ENCODE measurements at regions not wholly inside any gene's neighbourhood (a gene's known extent, or its start where the extent isn't known, plus 50 kb on each side); places are given as distances from the start of the nearest gene placed in this dataset.
"Not testable (repeated sequence)": the region's sequence is repeated elsewhere in the genome, so short reads cannot be mapped to it uniquely, and the experiment has no call there.

DNA sequence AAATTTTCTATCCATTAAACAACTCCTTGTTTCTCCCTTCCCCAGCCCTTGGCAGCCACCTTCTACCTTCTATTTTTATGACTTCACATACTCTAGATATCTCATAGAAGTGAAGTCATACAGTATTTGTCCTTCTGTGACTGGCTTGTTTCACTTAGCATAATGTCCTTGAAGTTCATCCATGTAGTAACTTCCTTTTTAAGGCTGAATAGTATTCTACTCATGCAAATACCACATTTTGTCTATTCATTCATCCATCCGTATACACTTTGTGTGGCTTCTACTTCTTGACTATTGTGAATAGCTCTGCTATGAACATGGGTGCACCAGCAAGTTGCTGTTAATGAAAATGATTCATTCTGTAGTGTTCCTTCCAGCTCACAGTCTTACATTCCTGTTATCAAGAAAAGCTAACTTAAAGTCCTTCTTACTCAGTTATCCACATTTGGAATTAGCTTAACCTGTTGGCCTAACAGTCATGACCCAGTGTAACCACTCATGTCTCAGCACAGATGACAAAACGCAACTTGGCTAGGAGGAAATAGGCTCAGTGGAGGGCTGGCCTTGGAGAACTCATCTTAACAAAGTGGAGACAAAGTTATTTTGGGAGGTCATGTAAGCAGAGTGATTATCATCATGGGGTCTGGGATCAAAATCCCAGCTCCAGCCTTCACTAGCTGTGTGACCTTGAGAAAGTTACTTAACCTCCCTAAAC is 129.7 kb upstream of the MAP3K1 start:
- no peak for DNase-seq

DNA sequence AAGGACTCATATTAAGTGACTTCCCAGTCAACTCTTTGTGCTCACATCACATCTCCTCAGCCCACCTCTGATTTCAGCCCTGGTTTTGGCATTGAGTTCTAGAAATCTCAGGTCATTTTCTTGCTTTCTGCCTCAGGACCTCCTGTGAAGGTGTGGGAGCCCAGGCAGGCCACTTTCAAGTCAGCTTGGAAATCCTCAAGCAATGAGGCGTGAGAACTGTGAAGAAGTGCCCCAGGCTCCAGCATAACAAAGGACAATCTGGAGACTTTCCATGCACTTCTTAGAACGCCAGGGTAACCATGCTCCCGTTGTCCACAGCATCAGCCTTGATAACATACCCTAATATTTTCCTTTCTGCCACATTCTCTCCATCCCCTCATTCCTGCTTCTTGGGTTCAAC is 131.2 kb upstream of the MAP3K1 start:
- no peak for DNase-seq

DNA sequence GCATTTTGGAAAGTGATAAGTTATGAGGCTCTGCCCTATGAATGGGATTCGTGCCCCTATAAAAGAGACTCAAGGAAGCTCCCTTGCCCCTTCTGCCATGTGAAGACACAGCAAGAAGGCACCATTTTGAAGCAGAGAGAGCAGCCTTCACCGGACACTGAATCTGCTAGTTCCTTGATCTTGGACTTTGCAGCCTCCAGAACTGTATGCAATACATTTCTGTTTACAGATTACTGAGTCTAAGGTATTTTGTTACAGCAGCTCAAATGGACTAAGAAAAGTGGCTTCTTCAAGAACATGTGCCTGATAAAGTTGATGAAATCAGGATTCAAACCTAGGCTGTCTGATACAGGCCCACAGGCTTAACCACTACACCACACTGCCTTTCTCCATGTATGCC is 131.6 kb upstream of the MAP3K1 start:
- no peak for DNase-seq

DNA sequence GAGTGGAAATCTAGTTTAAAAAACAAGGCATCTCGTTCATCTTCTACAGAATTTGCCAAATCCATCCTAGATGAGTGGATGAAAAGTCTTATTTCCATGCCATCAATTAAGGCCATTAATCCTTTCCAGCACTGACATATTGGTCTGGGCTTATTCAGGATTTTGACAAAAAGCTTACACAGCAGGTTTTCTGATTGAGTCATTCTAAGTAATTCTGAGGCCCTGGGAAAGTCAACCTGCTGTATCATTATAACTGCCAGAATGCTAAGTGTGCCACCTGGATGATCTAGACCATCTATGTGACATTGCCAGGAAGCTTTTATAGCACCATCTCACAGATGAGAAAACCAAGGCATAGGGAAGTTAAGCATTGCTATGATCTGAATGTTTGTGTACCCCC is 132.1 kb upstream of the MAP3K1 start:
- no peak for DNase-seq

DNA sequence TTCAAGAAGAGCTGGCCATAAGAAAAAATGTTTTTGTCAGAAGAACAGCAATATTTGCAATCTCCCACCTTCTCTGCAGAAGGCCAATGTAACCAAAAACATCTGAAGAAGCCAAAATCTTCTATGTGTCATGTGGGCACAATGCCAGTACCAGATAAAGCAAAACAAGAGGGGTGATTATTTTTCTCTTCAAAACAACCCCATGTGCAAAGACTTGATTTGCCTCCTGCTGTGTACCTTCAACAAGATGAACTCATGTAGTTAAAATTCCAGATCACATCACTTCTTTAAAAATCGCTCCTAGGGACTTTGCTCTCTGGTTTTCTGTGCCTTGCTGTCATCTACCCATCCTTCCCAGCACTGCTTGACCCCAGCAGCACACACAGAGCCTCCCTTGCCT is 134.0 kb upstream of the MAP3K1 start:
- DNase-seq, result no peak

DNA sequence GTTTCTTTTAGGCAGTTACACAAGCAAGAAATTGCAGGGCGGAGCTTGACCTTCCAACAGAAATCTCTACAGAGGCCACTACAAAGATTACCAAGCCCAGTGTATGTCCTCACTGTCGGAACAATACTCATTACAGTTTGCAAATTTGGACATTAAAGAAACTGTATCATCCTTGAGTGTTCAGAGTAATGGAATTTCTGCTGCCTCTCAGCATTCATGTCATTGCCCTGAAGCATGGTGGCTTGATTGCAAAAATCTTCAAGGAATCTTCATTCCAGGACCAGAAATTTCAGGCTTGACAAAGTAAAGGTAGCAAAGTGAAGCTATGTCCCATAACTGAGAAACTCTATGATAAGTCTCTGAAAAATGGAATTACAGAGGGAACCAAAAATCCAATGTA is 134.6 kb upstream of the MAP3K1 start:
- DNase-seq, result no peak

DNA sequence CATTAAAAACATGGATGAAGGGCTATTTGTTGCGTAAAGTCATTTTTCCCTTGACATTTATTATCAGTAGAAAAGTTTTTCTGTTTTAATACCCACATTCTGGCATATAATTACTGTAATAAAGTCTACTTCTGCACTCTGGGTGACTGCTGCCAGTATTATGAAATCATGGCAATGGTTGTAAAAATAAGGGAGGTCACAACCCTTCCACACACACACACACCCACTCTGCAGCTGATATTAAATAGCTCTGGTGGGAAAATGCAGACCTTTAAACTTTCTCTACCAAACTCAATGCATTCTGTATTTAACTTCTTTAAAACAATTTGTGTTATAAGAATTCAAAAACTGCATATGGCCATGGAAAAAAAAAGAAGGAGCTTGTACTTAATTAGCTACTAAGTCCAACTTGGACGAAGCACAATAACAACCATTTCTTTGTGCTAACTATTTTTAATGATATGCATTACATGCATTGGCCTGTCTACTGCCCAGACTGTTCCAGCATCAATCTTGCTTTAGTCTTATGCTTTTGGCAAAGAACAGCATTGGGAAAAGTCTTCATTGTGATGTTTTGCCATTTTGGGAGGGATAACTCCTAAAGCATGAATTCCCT is 137.6 kb upstream of the MAP3K1 start:
- DNase-seq, result no peak

DNA sequence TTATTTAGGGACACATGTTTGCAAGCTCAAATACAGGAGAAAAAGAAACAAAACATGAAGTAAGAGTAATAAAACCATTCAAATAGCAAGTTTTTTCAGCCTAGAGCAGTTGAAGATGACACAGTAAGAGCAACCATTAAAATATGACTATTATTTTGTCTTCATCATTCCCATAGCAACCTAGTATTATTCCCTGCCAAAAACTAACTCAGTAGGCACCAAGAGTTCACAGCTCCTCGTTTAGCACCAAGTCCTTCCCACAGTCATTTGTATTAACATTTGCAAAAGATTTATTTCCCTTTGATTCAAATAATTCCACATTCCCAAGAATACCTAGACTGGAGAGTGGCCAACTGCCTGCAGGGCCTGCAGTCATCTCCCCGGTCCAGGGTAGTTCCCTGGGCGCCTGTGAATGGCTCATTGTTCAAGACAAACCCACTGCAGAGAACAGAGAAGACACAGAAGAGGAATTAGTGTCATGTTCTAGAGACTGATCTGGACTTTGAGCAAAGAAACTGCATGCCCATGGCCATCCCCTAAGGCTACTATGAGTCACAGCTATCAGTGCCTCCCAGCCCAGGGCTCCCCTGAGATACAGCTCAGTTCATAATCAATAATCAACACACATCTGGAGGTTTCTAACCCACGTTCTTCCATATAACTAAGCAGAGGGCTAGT is 139.1 kb upstream of the MAP3K1 start:
- DNase-seq, result no peak

DNA sequence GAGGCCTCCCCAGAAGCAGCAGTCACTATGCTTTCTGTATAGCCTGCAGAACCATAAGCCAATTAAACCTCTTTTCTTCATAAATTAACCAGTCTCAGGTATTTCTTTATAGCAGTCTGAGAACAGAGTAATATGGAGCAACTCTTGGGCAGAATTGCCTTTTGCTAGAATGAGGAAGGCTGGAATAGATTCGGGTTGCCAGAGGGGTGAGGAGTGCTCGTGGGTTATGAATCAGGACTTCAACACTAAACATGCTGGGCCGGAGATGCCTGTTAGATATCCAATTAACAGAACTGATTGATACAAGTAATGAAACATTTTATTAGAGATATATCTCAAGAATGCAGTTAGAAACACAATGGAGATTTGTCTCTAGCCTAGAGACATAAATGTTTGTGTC is 140.9 kb upstream of the MAP3K1 start:
- no peak for DNase-seq

DNA sequence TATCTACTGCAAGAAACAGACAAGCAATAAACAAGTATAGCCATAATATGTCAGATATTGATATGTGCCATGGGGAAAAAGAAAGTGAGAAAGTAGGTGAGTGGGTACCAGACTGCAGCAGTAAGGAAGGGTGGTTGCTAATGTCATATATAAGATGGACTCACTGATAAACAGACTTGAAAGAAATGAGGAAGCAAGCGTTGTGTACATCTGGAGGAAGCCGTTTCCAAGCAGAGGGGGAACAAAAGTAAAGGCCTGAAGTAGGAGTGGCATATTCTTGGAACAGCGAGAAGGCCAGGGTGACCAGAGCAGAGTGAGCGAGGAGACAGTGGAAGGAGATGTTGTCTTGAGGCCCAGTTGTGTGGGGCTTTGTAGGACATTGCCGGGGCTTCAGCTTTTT is 142.2 kb upstream of the MAP3K1 start:
- no peak for DNase-seq

DNA sequence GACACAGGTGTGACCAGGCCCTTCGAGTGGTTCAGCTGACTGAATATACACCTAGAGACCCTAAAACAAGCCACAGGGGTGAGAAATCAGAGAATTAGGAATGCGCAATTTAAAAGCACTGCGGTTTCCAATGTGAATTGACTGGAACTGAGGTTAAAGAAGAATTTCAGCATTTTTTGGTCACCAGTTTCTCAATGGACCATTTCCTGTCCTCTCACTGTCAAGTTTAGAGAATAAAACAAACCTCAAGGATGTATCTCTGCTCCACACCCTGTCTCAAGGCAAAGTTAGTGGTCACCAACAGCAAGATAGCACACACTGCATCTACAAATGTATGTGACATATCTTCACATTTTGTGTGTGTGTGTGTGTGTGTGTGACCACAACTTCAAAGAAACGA is 143.8 kb upstream of the MAP3K1 start:
- DNase-seq, result no peak

DNA sequence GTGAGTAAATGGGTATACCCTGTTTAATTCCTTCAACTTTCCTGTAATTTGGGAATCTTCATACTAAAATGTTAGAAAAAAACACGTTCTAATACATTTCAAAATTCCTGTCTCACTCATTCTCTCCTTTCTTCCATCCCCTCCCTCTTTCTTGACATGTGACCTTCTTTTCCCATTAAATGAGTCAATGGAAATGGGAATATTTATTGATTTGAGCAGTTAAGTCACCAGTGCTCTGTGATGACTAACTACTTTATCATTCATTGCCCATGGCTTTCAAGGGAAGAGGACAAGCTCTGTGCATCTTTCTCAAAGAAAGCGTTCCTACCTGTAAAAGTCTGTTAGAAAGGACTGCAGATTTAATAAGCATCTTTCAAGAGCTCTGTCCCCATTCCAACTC is 144.4 kb upstream of the MAP3K1 start:
- no peak for DNase-seq

DNA sequence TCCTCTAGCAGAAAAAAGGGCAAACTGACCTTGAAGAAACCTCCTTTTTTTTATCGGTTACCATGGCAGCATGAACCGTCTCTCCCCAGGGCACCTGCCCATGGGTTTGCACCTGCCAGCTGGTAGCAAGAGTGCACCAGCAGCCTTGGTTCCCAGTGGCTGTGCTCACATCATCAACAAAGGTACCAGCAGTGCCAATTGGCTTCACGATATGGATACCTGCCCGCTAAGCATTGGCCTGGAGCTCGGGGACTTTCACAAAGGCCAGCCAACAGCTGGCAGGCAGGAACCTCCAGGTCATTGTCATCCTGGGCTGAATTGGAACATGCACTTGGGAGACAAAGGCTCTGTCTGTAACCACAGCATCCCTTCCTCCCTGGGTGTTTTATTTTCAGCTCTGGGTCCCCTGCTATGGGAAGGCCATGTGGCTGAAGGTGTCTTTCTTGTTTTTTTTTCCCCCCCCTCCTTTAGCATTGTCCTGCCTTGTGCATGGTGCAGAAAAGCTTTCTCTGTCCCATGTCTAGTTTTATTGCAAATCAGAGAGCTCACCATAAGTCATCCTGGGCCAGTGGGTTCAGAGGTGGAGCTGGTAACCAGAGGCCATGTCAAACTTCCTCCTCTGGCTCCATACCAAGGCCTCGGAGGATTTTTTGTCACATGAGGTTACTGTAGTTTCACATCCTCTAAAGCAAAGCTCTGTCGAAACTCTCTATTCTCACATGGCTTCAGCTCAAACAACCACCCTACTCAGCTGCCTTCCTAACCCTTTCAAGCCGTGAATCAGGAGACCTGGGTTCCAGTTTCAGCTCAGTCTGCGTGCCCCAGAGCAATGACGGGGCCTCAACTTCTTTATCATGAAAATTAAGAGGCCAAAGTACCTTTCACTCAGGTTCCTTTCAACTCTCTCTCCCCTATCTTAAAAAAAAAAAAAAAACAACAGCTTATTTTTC is 145.5 kb upstream of the MAP3K1 start:
- no peak for DNase-seq

DNA sequence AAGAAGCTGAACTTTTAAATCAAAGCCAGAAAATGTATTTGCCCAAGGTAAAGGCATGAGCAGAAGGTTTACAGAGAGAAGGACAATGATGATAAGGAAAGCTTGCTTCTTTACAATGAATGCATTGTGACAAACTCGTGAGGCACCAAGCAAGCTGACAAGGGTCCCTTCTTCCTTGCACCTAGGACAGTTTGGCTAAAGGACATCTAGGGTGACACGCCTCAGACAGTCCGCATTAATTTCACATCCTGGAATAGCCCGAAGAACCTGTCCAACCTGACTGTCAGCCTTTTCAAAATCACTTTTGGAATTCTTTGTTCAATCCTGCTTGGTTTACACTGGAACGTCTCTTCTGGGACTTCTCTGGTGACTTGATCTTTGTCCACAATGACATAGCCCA is 146.4 kb upstream of the MAP3K1 start:
- no peak for DNase-seq

DNA sequence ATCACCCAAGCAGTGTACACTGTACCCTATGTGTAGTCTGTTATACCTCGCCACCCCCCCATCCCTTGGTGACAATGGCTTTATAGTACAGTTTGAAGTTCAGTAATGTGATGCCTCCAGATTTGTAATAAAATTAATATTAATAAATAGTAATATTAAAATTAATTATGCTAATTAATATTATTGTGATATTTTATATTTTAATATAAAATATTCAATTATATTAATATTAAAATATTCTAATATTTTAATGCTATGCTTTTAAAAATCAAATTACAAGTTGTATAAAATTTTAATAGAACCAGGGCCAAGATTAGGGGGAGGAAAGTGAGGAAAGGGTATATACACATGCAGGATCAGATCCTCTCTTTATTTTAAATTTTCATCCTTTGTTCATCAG is 147.7 kb upstream of the MAP3K1 start:
- no peak for DNase-seq

DNA sequence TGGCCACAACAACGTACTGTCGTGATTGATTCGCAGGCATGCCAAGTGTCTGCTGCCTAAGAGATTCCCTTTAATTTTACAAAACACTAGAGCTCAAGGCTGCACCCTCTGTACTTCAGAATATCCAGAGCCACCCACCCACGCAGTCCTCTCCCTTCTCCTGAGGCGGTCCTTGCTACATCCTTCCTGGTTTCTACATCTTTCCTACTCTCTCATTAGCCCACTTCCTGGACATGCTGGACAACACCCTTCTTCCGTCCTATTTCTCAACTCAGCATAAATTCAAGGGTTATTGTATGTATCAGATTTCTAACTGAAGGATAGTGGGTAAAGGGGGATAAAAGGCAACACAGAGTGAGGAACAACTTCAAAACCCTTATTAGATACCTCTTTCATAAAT is 148.4 kb upstream of the MAP3K1 start:
- no peak for DNase-seq

DNA sequence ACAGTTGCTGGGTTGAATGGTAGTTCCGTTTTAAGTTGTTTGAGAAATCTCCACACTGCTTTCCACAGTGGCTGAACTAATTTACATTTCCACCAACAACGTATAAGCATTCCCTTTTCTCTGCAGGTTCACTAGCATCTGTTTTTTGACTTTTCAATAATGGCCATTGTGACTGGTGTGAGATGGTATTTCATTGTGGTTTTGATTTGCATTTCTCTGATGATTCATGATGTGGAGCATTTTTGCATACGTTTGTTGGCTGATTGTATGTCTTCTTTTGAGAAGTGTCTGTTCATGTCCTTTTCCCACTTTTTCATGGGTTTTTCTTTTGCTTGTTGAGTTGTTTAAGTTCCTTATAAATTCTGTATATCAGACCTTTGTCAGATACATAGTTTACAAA is 150.2 kb upstream of the MAP3K1 start:
- DNase-seq, result not testable (repeated sequence)

DNA sequence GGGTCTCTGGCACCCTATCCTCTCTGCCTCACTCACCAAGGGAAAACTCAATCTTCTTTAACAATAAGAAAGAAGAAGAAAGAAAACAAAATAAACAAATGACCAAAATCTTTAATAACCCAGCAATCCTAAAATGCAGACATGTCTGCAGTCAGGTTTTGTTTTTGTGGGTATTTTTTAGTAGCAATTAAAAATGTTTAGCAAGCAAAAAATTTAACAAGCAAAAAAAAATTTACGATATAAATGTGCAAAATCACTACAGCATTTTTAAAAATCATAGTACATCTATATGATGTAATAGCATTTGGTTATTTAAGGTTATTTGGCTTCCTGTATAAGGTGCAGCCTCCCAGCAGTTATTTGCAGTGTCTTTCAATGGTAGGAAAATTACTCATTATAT is 151.3 kb upstream of the MAP3K1 start:
- DNase-seq, result no peak

DNA sequence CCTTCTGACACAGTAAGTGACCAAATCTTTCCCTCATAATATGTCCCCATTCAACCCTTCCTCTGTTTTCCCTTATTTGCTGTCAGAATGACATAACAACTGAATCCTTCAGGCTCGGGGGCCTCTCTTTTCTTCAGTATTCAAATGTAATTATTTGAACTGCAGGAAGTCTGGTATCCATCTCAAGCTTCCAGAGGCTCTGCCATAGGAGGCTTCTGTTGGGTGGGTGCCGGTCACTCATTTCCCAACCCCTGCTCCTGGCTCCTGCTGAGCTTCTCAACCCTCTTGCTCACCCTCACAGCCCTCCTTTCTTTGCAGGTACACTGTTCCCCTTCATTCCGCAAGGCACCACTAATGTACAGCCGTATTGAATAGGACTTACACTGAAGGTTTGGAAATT is 151.8 kb upstream of the MAP3K1 start:
- no peak for DNase-seq

DNA sequence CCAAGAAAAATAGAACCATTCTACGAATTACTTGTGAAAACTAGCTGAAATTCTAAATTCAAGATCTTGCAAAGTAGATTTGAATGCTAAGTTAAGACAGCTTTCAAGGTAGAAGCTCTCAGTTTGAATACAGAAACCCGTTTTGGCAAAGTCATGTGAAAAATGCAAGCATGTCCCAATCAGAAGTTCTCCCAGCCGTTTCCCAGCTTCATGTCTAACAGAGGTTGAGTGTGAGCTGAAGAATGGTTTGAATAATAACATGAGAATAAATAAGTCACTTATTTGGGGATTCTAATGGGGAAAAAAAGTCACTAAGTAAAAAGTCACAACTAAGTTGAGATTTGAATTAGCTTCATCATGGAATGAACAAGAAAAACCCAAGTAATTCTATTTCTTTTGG is 152.5 kb upstream of the MAP3K1 start:
- no peak for DNase-seq

DNA sequence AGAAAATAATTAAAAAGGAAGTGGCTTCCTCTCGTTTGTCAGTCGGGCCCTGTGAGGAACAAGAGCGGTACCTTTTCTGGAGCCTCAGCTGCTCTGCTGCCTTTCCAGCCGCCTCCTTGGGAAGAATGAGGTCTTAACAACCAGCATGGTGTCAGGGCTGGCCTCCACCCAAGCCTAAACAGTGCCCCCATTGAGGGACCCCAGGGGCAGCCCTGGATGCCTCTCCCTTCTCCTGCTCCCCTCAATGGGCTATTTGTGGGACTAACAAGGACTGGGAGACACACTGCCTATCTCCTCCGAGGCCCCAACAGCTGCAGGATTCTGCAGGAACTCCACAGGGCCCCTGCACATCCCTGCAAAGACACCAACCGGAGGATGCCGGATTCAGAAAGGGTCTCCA is 155.4 kb upstream of the MAP3K1 start:
- DNase-seq, result no peak

DNA sequence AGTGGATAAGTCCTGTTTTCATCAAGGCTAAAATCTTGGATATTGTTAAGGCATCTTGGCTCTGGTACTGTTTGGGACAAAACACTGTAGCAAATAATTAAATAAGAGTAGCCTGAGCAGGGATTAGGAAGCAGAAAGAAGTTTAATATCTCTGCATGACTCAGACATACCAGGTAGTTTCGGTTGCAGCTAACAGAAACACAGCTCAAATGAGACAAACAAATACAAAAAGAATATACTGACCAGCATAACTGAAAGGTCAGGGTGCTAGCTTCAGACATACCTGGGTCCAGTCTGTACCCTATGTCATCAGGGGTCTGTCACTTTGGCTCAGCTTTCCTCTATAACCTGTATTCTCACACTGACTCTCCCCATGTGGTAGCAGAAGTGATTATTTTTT is 156.4 kb upstream of the MAP3K1 start:
- no peak for DNase-seq

Data from GOT3 (cell line).